ENCODE measurements at regions not wholly inside any gene's neighbourhood (a gene's known extent, or its start where the extent isn't known, plus 50 kb on each side); places are given as distances from the start of the nearest gene placed in this dataset.

GRCh38 chr6:126127659-126128058 lies 141.3 kb downstream of the TRMT11 start:
- Histone ChIP-seq H2AFZ (ENCODE audit: low read length) (no peak overlapping the region), H3K9me3 (ENCODE audit: control insufficient read depth, insufficient read depth, low read depth, low read length) (no peaks in the 10 kb centered on the region), H4K20me1 (ENCODE audit: control insufficient read depth, extremely low read depth, insufficient read depth, low read length) (no peaks in the 10 kb centered on the region), H3K4me2 (ENCODE audit: extremely low read depth, insufficient read depth, low read length) (no peak overlapping the region), H3K9ac (ENCODE audit: insufficient read depth, low read length) (no peak overlapping the region), H3K27me3 (ENCODE audit: control insufficient read depth, insufficient read depth, low read length) (no peaks in the 10 kb centered on the region), H3K4me1 (ENCODE audit: control insufficient read depth, extremely low read depth, insufficient read depth, low read length) (no peaks in the 10 kb centered on the region), H3K79me2 (ENCODE audit: control insufficient read depth, insufficient read depth, low read length) (no peaks in the 10 kb centered on the region), H3K4me3 (replicated peaks in 1 of 4; ENCODE audit: control extremely low read depth in 1 of 4, insufficient read depth in 1 of 4, low read depth in 3 of 4, low read length in 4 of 4) (no peak overlapping the region), H3K36me3 (ENCODE audit: control insufficient read depth, insufficient read depth, low read length) (no peaks in the 10 kb centered on the region), H3K27ac (ENCODE audit: insufficient read depth, low read length) (no peak overlapping the region)
- peak in 1 of 2 donors; percentile 28 for DNase-seq (ENCODE audit: low read depth in 2 of 2)
- TF ChIP-seq CTCF (conservative IDR thresholded peaks at IDR 0.05 in 1 of 2, IDR thresholded peaks at IDR 0.05 in 1 of 2; ENCODE audit: low read depth in 1 of 2, low read length in 2 of 2) (peak; percentile 5 to 22), EZH2 (IDR thresholded peaks at IDR 0.05; ENCODE audit: low read length, missing control alignments) (no peak)

GRCh38 chr6:126131246-126131645 lies 144.9 kb downstream of the TRMT11 start:
- no peak overlapping the region for H3K4me2 ChIP-seq (ENCODE audit: extremely low read depth, insufficient read depth, low read length)
- H4K20me1 ChIP-seq (ENCODE audit: control insufficient read depth, extremely low read depth, insufficient read depth, low read length): no peaks in the 10 kb centered on the region
- H3K4me1 ChIP-seq (ENCODE audit: control insufficient read depth, extremely low read depth, insufficient read depth, low read length): no peaks in the 10 kb centered on the region
- H3K9ac ChIP-seq (ENCODE audit: insufficient read depth, low read length): no peak overlapping the region
- no peak for DNase-seq (ENCODE audit: low read depth in 2 of 2)
- H3K27ac ChIP-seq (ENCODE audit: insufficient read depth, low read length): no peak overlapping the region
- H3K36me3 ChIP-seq (ENCODE audit: control insufficient read depth, insufficient read depth, low read length): no peaks in the 10 kb centered on the region
- H3K4me3 ChIP-seq (replicated peaks in 1 of 4; ENCODE audit: control extremely low read depth in 1 of 4, insufficient read depth in 1 of 4, low read depth in 3 of 4, low read length in 4 of 4): no peak overlapping the region
- TF ChIP-seq EZH2 (IDR thresholded peaks at IDR 0.05; ENCODE audit: low read length, missing control alignments) (no peak), CTCF (conservative IDR thresholded peaks at IDR 0.05 in 1 of 2, IDR thresholded peaks at IDR 0.05 in 1 of 2; ENCODE audit: low read depth in 1 of 2, low read length in 2 of 2) (no peak)
- no peaks in the 10 kb centered on the region for H3K27me3 ChIP-seq (ENCODE audit: control insufficient read depth, insufficient read depth, low read length)
- no peaks in the 10 kb centered on the region for H3K79me2 ChIP-seq (ENCODE audit: control insufficient read depth, insufficient read depth, low read length)
- no peaks in the 10 kb centered on the region for H3K9me3 ChIP-seq (ENCODE audit: control insufficient read depth, insufficient read depth, low read depth, low read length)
- H2AFZ ChIP-seq (ENCODE audit: low read length): no peak overlapping the region

- Histone ChIP-seq H3K4me3 (replicated peaks in 1 of 4; ENCODE audit: control extremely low read depth in 1 of 4, insufficient read depth in 1 of 4, low read depth in 3 of 4, low read length in 4 of 4) (no peak overlapping the region), H3K9ac (ENCODE audit: insufficient read depth, low read length) (no peak overlapping the region), H4K20me1 (ENCODE audit: control insufficient read depth, extremely low read depth, insufficient read depth, low read length) (no peaks in the 10 kb centered on the region), H3K9me3 (ENCODE audit: control insufficient read depth, insufficient read depth, low read depth, low read length) (no peaks in the 10 kb centered on the region), H3K79me2 (ENCODE audit: control insufficient read depth, insufficient read depth, low read length) (no peaks in the 10 kb centered on the region), H2AFZ (ENCODE audit: low read length) (no peak overlapping the region), H3K27me3 (ENCODE audit: control insufficient read depth, insufficient read depth, low read length) (no peaks in the 10 kb centered on the region), H3K27ac (ENCODE audit: insufficient read depth, low read length) (no peak overlapping the region), H3K4me2 (ENCODE audit: extremely low read depth, insufficient read depth, low read length) (no peak overlapping the region), H3K36me3 (ENCODE audit: control insufficient read depth, insufficient read depth, low read length) (no peaks in the 10 kb centered on the region), H3K4me1 (ENCODE audit: control insufficient read depth, extremely low read depth, insufficient read depth, low read length) (no peaks in the 10 kb centered on the region)
- TF ChIP-seq CTCF (conservative IDR thresholded peaks at IDR 0.05 in 1 of 2, IDR thresholded peaks at IDR 0.05 in 1 of 2; ENCODE audit: low read depth in 1 of 2, low read length in 2 of 2): no peak
- no peak for TF ChIP-seq EZH2 (IDR thresholded peaks at IDR 0.05; ENCODE audit: low read length, missing control alignments)
- no peak for DNase-seq (ENCODE audit: low read depth in 2 of 2)
Measured at GRCh38 chr6:126133984-126134383, 147.6 kb downstream of the TRMT11 start.

Data from fibroblast of lung (primary cell).